ENCODE measurements at regions not wholly inside any gene's neighbourhood (a gene's known extent, or its start where the extent isn't known, plus 50 kb on each side); places are given as distances from the start of the nearest gene placed in this dataset.

- DNase-seq (ENCODE audit: low read depth), result no peak
- H3K4me3 ChIP-seq (ENCODE audit: low read depth, low read length), result no peak overlapping the region
- no peak for TF ChIP-seq CTCF (IDR thresholded peaks at IDR 0.05; ENCODE audit: insufficient read depth, low read depth, low read length)
These were observed 116.1 kb downstream of the TMEM174 start for GRCh38 chr5:73288803-73289720.

GRCh38 chr5:73286896-73287295, 113.9 kb downstream of the TMEM174 start:
- H3K4me3 ChIP-seq (ENCODE audit: low read depth, low read length), result no peak overlapping the region
- TF ChIP-seq CTCF (IDR thresholded peaks at IDR 0.05; ENCODE audit: insufficient read depth, low read depth, low read length), result no peak
- no peak for DNase-seq (ENCODE audit: low read depth)

- no peak for TF ChIP-seq CTCF (IDR thresholded peaks at IDR 0.05; ENCODE audit: insufficient read depth, low read depth, low read length)
- H3K4me3 ChIP-seq (ENCODE audit: low read depth, low read length), result no peak overlapping the region
- DNase-seq (ENCODE audit: low read depth), result no peak
These were observed 112.0 kb downstream of the TMEM174 start for GRCh38 chr5:73284985-73285384.

GRCh38 chr5:73284220-73284795, 111.3 kb downstream of the TMEM174 start:
- no peak overlapping the region for H3K4me3 ChIP-seq (ENCODE audit: low read depth, low read length)
- TF ChIP-seq CTCF (IDR thresholded peaks at IDR 0.05; ENCODE audit: insufficient read depth, low read depth, low read length), result no peak
- DNase-seq (ENCODE audit: low read depth), result no peak

- TF ChIP-seq CTCF (IDR thresholded peaks at IDR 0.05; ENCODE audit: insufficient read depth, low read depth, low read length), result no peak
- DNase-seq (ENCODE audit: low read depth), result no peak
- no peak overlapping the region for H3K4me3 ChIP-seq (ENCODE audit: low read depth, low read length)
These were observed 109.9 kb downstream of the TMEM174 start for GRCh38 chr5:73282923-73283322.

GRCh38 chr5:73282383-73282782, 109.4 kb downstream of the TMEM174 start:
- H3K4me3 ChIP-seq (ENCODE audit: low read depth, low read length), result no peak overlapping the region
- DNase-seq (ENCODE audit: low read depth), result no peak
- no peak for TF ChIP-seq CTCF (IDR thresholded peaks at IDR 0.05; ENCODE audit: insufficient read depth, low read depth, low read length)

All from fibroblast of villous mesenchyme (primary cell).